Ovary (tissue), 3 donors: ENCODE measurements at regions not wholly inside any gene's neighbourhood (a gene's known extent, or its start where the extent isn't known, plus 50 kb on each side); places are given as distances from the start of the nearest gene placed in this dataset.

ENCODE experiments used
- CTCF ChIP-seq, 3 donors: fragments of 450-650 bp in 2 of 3; fragments of 200-600 bp in 1 of 3; IDR thresholded peaks; one replicate each; pipeline versions ENCODE4 v1.5.1 to v1.8.0; 2016 to 2022; ENCODE audit warnings: antibody characterized with exemption in 3 of 3, mild to moderate bottlenecking in 1 of 3
- EP300 ChIP-seq: sonication (generic); formaldehyde crosslinking; IDR thresholded peaks from one replicate; pipeline ENCODE4 v1.6.1; 2017; ENCODE audit warnings: antibody characterized with exemption
- POLR2A ChIP-seq: fragments of 450-650 bp; IDR thresholded peaks from one replicate; pipeline ENCODE4 v1.6.1; 2017; ENCODE audit warnings: antibody characterized with exemption, mild to moderate bottlenecking, moderate library complexity
- donor health status: DM: no; HTN: no; CAD: no.

DNA sequence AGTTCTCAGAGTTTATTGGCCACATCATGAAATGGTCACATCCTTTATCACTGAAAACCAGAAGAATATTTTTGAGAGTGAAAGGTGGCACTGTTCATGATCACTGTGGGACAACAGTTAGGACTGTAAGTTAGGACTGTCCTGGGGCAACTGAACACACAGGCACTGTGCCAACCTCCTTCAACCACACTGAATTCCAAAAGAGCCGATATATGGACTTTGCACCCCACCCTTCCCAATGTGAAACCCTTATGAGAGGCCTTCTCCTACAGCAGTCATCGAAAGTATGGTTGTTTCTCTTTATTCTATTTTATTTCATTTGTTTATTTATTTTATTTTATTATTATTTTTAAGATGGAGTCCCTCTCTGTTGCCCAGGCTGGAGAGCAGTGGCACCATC, 353.5 kb downstream of the TOX3 start:
- TF ChIP-seq CTCF (IDR thresholded peaks at IDR 0.05) (no peak), POLR2A (no peak), EP300 (no peak)
